PC-9 (cell line): ENCODE measurements at regions not wholly inside any gene's neighbourhood (a gene's known extent, or its start where the extent isn't known, plus 50 kb on each side); places are given as distances from the start of the nearest gene placed in this dataset.

Experiments
- CTCF ChIP-seq: fragments of 200-600 bp; sonication (generic); conservative IDR thresholded peaks from 2 replicates; pipeline ENCODE4 v1.6.1; 2017; ENCODE audit warnings: mixed run types, antibody characterized with exemption, mild to moderate bottlenecking, moderate library complexity
- EZH2 ChIP-seq: fragments of 200-600 bp; sonication (generic); IDR thresholded peaks from 2 replicates; pipeline ENCODE4 v1.8.0; 2017; ENCODE audit warnings: antibody characterized with exemption, low read depth

- no peak for TF ChIP-seq CTCF
- TF ChIP-seq EZH2: no peak
Measured at GRCh38 chr2:239674981-239675825, 274.4 kb upstream of the HDAC4 start.
